ENCODE measurements at regions not wholly inside any gene's neighbourhood (a gene's known extent, or its start where the extent isn't known, plus 50 kb on each side); places are given as distances from the start of the nearest gene placed in this dataset.

DNA sequence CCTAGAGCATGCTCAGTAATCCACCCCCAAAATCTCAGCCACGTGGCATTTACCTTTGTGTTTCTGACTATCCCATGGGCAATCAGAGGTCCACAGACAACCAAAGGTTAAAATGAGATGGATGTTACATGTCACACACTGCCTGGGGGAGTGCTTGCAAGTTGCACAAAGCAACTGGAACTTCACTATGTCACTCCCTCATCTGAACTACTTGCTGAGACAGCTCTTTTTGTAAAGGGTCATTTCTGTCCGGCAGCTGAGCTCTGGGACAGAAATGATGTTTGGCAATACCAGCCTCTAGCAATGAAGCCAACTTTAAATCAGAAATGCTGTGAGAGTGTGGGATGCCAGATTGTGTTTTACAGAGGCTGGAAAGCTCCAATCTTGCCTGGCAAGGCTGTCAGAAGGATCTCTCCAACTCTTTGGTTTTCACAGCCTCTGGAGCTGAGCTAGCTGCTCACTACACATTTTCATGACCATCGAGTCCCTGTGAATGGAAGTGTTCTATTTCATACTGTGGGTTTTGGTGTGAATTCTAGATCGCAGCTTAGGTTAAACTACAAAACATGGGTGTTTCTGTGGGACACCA, 66.3 kb upstream of the TMEM215 start:
- Histone ChIP-seq H2BK20ac (ENCODE audit: low read depth, low read length) (no peak overlapping the region), H3K4me1 (ENCODE audit: control insufficient read depth, insufficient read depth, low read length) (no peaks in the 10 kb centered on the region), H3K4me3 (ENCODE audit: insufficient read depth, low read depth, low read length) (no peak overlapping the region), H4K8ac (ENCODE audit: low read depth in 2 of 2, low read length in 2 of 2) (no peak overlapping the region), H3K9ac (ENCODE audit: low read depth, low read length) (no peak overlapping the region), H2BK120ac (ENCODE audit: low read depth, low read length) (no peak overlapping the region), H3K9me1 (ENCODE audit: insufficient read depth, low read length) (no peaks in the 10 kb centered on the region), H4K20me1 (ENCODE audit: insufficient read depth, low read length) (no peaks in the 10 kb centered on the region), H2AFZ (replicated peaks; ENCODE audit: low read length, poor library complexity) (no peak overlapping the region), H4K5ac (ENCODE audit: low read depth, low read length) (no peak overlapping the region), H4K91ac (ENCODE audit: insufficient read depth, low read depth, low read length) (no peak overlapping the region), H3K56ac (ENCODE audit: extremely low read depth, insufficient read depth, low read length) (no peak overlapping the region), H3K18ac (ENCODE audit: low read depth, low read length) (no peak overlapping the region), H3K36me3 (ENCODE audit: control insufficient read depth, insufficient read depth, low read length) (no peaks in the 10 kb centered on the region), H3K4me2 (ENCODE audit: low read depth, low read length) (no peak overlapping the region), H3K79me1 (ENCODE audit: low read depth in 1 of 2, low read length in 2 of 2) (no peaks in the 10 kb centered on the region), H3K23ac (ENCODE audit: low read depth, low read length) (no peak overlapping the region), H2AK5ac (ENCODE audit: low read depth, low read length) (no peak overlapping the region), H3K4ac (ENCODE audit: low read depth, low read length) (no peak overlapping the region), H3K9me3 (ENCODE audit: control insufficient read depth, insufficient read depth, low read length) (no peaks in the 10 kb centered on the region), H3K14ac (replicated peaks; ENCODE audit: low read depth, low read length) (no peak overlapping the region), H2BK15ac (ENCODE audit: low read depth, low read length) (no peak overlapping the region), H3K27ac (ENCODE audit: insufficient read depth, low read length) (no peak overlapping the region), H2AK9ac (replicated peaks; ENCODE audit: low read depth, low read length, poor library complexity) (no peak overlapping the region), H3K27me3 (ENCODE audit: control insufficient read depth, insufficient read depth, low read length) (no peaks in the 10 kb centered on the region), H2BK5ac (ENCODE audit: low read depth, low read length, poor library complexity, severe bottlenecking) (no peak overlapping the region)
- in situ Hi-C loops (cut with MboI; ENCODE audit: low sequenced_read_pairs) (no loop called here), intact Hi-C loops (cut with micrococcal nuclease) (no loop called here), dilution Hi-C loops (cut with HindIII; ENCODE audit: low sequenced_read_pairs, unreplicated experiment) (no loop called here)
- ChIA-PET CTCF (no interaction called here), POLR2A (ENCODE audit: unreplicated experiment) (no interaction called here)
- TF ChIP-seq CEBPB (IDR thresholded peaks at IDR 0.05; ENCODE audit: low read depth, low read length), result no peak
- TF ChIP-seq POLR2A (IDR thresholded peaks at IDR 0.05; ENCODE audit: low read depth, low read length), result no peak
- no peak for TF ChIP-seq FOS (IDR thresholded peaks at IDR 0.05; ENCODE audit: low read depth, low read length)
- no peak for TF ChIP-seq MXI1 (IDR thresholded peaks at IDR 0.05; ENCODE audit: borderline replicate concordance, low read depth, low read length)
- TF ChIP-seq, protein P1, sequence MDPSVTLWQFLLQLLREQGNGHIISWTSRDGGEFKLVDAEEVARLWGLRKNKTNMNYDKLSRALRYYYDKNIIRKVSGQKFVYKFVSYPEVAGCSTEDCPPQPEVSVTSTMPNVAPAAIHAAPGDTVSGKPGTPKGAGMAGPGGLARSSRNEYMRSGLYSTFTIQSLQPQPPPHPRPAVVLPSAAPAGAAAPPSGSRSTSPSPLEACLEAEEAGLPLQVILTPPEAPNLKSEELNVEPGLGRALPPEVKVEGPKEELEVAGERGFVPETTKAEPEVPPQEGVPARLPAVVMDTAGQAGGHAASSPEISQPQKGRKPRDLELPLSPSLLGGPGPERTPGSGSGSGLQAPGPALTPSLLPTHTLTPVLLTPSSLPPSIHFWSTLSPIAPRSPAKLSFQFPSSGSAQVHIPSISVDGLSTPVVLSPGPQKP (IDR thresholded peaks at IDR 0.05; ENCODE audit: borderline replicate concordance, low read depth, low read length), result no peak
- no peak for TF ChIP-seq SMC3 (IDR thresholded peaks at IDR 0.05; ENCODE audit: low read depth, low read length)
- no peak for TF ChIP-seq RCOR1 (IDR thresholded peaks at IDR 0.05; ENCODE audit: insufficient replicate concordance, low read length)
- TF ChIP-seq MAZ (IDR thresholded peaks at IDR 0.05; ENCODE audit: borderline replicate concordance, low read depth, low read length), result no peak
- no peak for TF ChIP-seq BHLHE40 (IDR thresholded peaks at IDR 0.05; ENCODE audit: low read depth, low read length)
- TF ChIP-seq RAD21 (IDR thresholded peaks at IDR 0.05; ENCODE audit: low read length), result no peak
- no peak for TF ChIP-seq NFE2L2 (IDR thresholded peaks at IDR 0.05; ENCODE audit: low read depth, low read length)
- TF ChIP-seq, protein P2, sequence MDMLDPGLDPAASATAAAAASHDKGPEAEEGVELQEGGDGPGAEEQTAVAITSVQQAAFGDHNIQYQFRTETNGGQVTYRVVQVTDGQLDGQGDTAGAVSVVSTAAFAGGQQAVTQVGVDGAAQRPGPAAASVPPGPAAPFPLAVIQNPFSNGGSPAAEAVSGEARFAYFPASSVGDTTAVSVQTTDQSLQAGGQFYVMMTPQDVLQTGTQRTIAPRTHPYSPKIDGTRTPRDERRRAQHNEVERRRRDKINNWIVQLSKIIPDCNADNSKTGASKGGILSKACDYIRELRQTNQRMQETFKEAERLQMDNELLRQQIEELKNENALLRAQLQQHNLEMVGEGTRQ (IDR thresholded peaks at IDR 0.05; ENCODE audit: low read depth, low read length), result no peak
- TF ChIP-seq CHD1 (IDR thresholded peaks at IDR 0.05; ENCODE audit: low read depth, low read length), result no peak
- TF ChIP-seq, protein P3, sequence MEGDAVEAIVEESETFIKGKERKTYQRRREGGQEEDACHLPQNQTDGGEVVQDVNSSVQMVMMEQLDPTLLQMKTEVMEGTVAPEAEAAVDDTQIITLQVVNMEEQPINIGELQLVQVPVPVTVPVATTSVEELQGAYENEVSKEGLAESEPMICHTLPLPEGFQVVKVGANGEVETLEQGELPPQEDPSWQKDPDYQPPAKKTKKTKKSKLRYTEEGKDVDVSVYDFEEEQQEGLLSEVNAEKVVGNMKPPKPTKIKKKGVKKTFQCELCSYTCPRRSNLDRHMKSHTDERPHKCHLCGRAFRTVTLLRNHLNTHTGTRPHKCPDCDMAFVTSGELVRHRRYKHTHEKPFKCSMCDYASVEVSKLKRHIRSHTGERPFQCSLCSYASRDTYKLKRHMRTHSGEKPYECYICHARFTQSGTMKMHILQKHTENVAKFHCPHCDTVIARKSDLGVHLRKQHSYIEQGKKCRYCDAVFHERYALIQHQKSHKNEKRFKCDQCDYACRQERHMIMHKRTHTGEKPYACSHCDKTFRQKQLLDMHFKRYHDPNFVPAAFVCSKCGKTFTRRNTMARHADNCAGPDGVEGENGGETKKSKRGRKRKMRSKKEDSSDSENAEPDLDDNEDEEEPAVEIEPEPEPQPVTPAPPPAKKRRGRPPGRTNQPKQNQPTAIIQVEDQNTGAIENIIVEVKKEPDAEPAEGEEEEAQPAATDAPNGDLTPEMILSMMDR (conservative IDR thresholded peaks at IDR 0.05; ENCODE audit: low read depth, low read length), result no peak
- no CpG with 5 or more reads among the region's 4 CpGs for WGBS, 2 experiments (ENCODE audit: extremely low coverage in 2 of 2, insufficient read length in 1 of 2)
- ATAC-seq (ENCODE audit: low read depth), result no peak
- no TSS peak for BruUV-seq (replicated peaks)
- DNase-seq, result no peak

All from IMR-90 (cell line).